Medulla oblongata (tissue), 1 donor: ENCODE measurements at regions not wholly inside any gene's neighbourhood (a gene's known extent, or its start where the extent isn't known, plus 50 kb on each side); places are given as distances from the start of the nearest gene placed in this dataset.
"Not testable (repeated sequence)": the region's sequence is repeated elsewhere in the genome, so short reads cannot be mapped to it uniquely, and the experiment has no call there.

Experiments
- DNase-seq: peaks from one replicate; pipeline ENCODE4 v3.0.0-alpha.2; 2015; ENCODE audit errors: extremely low spot score

DNA sequence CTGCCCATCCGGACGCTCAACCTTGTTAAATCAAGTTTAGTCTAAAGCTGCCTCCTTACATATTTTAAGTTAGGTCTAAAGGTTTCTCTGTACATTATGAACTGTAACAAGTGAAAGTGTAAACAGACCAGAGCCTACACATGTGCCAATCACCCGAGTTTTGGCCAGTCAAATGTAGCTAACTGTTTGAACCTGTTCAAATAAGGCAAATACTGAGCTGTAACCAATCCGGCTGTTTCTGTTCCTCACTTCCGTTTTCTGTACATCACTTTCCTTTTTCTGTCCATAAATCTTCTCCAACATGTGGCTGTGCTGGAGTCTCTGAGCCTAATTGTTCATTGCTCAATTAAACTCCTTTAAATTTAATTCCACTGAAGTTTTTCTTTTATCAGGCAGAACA lies 113.3 kb upstream of the SHISA3 start:
- no peak for DNase-seq

DNA sequence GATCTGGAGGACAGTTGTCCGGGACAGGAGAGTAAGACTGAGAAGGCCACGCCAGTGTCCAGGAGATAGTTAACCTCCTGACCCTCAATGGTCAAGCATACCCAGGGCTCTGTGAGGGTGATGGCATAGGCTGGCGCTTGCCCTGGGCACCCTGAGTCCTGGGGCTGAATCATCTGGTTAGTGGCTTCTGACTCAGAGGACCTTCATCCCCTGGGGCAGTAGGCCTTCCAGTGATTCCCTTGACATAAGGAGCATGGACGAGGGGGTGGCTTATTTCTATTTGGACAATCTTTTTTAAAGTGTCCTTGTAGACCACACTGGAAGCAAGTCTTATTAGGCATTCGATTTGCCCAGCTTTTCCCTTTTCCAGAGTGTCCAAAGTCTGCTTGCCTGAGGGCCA lies 108.4 kb upstream of the SHISA3 start:
- not testable (repeated sequence) for DNase-seq

DNA sequence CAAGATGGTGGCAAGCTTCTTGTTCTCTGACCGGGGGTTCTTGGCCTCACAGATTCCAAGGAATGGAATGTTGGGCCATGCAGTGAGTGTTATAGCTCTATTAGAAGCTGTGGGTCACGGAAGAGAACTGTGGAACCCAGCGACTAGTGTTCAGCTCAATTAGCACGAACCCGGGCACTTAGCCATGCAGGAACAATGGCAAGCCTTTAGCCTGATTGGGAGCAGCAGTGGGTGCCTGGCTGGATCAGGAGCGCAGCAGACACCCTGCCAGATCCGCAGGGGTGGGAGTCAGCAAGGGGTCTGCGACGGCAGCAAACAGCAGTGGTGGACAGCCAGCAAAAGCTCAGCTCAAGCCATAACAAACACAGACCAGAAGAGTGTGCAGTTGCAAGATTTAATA lies 105.1 kb upstream of the SHISA3 start:
- DNase-seq: peak; percentile 49

DNA sequence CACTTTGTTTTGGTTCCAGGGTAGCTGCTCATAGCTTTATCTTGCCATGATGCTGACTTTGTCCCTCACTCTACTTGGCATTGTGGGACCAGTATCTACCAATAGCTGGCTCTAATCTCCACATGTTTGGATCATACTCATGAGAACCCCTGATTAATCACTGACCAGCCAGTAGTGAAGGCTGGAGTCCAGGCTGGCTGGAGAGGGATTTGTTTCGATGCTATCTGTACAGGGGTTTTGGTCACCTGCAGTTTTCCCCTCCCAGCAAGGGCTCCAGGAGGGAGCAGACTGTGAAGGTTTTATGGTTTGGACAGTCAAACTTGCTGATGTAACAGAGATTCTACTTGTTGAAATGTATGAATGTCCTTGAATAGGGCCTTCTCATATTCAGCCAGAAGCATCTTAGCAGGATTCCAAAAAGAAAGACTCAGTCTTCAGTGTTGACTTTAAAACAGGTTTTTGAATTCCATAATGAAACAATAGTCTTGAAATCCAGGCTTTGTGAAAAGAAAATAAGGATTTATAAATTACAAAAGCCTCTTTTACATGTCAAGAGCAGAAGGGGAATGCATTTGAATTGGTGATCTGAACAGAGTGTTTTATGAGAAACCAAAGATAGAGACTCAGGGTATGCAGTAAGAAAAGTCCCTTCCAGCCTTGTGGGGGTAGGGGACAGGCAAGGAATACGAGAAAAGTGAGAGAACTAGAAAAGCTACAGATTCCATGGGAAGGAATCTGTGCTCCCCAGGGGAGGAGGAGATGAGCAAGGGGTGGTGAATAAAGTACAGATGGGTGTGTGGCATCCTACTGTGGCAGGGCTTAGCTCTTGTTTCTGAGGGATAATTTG lies 103.1 kb upstream of the SHISA3 start:
- no peak for DNase-seq

DNA sequence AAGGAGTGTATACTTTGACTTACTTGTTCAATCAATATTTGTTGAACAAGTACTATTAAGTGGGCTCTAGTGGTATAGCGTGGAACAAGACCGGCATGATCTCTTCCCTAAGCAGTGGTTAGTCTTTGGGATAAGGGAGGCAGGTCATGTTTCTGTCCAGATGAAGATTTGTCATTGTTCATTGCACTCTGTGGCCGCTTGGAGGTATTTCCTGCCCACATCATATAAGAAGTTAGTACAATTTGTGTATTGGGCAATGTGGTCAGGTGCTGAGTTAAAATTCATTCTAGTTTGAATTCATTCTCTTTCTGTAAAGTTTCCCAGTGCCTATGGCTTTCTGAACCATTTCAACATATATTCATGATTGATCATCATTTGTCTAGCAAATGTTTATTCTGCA lies 101.1 kb upstream of the SHISA3 start:
- DNase-seq: no peak

DNA sequence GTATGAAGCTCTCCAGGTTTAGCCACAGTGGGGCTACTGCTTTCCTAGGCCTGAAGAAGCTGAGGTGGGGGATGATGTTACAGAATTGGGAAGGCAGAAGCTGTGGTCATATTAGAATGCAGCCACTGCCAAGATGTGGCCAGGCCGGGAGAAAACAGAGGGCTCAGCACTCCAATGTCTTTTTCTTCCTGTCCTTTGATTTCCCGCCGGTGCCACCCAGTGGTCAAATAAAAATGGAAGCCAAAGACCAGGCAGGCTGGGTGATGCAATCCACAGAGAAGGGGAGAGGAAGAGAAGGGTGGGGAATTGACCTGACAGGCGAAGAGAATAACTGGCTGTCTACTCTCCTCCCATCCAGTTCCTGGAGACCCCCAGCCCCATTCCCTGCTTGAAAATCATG lies 94.9 kb upstream of the SHISA3 start:
- peak; percentile 79 for DNase-seq

DNA sequence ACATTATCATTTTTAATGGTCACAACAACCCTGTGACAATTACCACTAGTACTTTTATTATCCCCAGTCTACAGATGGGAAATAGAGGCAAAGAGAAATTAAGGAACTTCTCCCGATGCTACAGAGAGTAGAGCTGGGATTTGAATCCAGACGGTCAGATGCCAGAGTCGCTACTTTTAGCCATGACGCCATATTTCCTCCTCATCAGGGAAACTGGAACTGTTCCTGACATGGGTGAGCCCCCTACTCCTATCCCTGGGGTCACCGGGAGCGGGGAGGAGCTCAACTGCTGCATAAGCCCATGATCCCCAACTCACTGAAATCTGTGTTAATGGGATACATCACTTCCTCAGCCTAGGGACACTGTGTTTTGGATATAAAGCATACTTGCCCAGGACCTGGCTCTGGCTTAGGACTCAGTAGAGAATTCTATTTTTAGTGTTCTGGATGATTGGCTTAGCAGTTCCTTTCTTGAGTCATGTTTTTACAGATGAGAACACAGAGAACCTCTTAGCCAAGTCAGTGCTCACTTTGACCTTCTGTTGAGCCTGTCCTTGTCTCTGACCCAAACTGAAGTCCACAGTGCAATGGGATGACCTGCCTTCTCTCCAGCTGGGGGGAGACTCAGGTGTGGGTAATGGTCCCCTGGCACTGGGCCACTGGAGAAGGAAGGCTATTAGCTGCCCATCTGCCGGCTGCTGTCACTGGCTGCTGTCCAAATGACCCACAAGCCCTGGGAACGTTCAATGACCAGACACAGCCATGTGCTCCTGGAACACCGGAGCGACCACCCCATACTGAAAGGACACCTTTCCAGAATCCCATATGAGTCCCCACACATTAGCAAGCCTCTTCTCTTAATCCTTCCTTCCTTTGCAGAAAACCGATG lies 90.8 kb upstream of the SHISA3 start:
- no peak for DNase-seq

DNA sequence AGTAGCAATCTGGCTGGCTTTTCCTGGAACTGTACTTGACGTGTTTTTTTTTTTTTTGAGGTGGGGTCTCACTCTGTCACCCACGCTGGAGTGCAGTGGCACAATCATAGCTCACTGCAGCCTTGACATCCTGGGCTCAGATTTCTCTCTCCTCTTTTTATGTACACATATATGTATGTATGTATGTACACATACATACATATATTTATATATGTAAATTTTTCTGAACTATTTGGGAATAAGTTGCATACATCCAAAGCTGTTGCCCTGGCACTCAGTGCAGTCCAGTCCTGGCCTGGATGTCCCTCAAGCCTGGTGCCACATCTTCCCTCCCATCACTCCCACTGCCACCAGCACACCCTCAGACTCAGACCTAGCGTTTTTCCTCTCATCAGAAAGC lies 89.0 kb upstream of the SHISA3 start:
- no peak for DNase-seq

DNA sequence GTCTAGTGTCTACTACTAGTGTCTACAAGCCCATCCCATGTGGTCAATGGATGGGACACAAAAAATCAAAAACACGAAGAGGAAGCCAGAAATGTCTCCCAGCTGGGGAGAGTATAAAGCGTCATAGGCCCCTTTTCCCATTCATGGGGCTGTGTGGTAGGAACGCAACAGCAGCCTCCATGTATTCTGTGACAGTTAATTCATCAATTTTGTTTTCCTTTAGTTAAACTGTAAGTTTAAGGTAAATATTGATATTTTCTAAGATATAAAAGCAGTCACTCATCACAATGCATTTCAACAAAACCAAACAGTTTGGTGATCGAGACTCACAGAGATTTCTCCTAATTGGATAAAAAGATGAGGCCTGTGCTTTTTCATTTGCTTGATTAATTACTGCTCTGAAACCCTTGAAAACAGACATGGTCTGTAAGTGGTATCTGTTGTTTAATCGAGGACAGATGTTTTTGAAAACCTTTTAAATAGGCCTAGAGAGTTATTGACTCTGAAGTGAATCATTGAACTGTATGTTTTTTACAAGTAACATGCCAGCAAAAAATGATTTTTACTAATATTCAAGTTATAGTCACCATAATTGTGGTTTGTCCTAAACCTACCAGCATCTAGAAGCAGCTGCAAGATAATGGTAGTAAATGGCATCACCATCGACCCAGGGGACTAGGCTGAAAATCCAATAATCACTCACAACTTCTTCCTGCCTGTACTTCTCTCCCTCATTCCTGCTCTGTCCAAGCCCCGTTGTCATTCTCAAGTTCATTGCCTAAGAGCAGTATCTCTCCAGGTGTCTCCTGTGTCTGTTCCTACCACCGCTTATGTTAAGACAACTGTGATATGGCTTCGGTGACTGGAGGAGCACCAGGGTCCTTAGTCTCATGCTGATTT lies 87.7 kb upstream of the SHISA3 start:
- DNase-seq: no peak

DNA sequence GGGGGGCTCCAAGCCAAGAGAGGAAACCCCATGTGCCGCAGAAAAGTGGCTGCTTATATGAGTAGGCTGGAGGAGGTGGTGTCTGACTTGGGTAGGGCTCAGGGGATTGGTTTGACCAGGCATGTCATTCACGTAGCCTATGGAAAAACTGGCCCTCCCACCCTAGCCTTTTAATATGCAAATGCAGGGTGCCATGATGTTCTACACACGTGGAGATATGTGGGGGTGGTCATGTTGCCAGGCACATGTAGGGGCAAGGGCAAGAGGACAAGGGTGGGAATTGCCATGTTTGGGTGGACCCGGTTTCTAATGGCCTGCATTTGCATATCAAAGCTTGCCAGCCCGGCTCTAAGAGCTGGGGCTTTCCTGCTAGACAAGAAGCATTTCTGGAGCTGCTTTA lies 86.9 kb upstream of the SHISA3 start:
- DNase-seq: no peak

DNA sequence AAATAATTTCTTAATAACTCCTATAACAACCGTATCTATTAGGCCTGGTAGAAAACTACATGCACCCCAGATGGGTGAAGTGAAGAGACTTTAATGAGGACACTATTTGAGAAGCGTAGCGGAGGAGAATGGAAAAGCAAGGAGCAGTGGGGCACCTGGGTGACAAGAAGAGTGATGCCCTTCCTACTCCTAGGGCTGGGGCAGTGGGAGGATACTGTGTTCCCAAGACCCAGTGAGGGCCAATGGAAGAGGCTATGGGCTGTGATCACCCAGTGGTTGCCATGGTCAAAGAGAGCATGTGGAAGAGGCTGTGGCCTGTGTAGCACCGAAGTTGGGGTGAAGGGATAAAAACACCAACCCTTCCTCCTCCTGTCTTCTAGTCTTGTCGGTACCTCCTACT lies 86.5 kb upstream of the SHISA3 start:
- no peak for DNase-seq

DNA sequence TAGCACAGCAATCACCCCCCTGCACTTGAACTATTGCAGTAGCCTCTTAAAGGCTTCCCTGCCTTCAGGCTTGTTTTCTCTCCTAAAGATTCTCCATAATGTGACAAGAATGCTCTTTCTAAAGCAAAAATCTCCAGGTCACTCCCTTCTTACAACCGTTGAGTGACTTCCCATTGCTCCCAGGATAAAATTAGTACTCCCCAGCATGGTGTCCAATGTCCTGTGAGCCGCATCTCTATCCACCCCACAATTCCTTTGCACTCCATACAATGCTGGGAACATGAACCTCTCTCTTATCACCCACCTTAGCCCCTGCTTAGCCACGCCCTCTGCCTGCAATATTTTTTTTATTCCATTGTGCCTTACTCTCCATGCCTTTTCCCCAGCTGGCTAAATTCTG lies 85.7 kb upstream of the SHISA3 start:
- DNase-seq: no peak

DNA sequence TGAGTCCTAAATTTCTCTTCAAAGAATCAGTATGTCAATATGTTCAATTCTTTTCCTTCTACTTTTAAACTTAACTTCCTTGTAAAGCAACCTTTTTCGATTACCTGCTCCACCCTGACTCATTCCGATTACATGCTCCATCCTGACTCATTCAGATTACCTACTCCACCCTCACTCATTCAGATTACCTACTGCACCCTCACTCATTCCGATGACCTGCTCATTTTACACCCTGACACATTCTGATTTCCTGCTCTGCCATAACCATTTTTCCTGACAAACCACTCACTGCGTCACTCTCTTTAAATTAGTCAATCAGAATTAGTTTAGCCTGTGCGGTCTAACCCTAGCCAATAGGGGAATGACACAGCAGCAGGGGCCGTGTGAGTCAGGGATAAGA lies 83.9 kb upstream of the SHISA3 start:
- DNase-seq: not testable (repeated sequence)

DNA sequence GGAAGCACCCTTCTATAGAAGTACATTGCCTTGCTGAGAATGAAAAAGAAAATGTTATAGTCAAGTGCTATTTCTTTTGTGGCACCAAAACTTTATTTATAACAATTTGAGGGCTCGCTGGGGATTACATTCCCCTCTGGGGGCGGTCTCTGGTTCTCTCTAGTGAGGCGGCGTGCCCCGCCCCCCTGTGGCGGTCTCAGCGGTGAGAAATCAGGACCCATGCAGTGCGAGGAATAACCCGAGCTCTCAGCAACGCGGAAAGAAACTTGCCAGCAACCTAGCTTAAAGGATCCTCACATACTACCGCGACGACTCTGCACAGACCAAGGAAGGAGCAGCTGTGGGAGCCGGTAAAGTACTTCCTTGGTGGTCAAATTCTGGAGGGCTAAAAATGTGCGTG lies 83.4 kb upstream of the SHISA3 start:
- DNase-seq: no peak

DNA sequence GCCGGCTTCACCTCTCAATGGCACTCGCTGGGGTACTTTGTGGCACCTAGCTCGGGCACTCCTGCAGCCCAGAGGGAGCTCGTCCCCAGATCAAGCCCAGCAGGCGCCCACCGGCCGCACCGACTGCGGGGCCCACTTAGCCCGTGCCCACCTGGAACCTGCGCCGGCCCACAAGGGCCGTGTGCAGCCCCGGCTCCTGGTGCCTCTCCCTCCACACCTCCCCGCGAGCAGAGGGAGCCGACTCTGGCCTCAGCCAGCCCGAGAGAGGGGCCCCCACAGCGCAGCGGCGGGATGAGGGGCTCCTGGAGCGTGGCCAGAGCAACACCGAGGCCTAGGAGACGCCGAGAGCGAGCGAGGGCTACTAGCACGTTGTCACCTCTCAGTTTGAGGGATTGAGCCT lies 82.1 kb upstream of the SHISA3 start:
- no peak for DNase-seq

DNA sequence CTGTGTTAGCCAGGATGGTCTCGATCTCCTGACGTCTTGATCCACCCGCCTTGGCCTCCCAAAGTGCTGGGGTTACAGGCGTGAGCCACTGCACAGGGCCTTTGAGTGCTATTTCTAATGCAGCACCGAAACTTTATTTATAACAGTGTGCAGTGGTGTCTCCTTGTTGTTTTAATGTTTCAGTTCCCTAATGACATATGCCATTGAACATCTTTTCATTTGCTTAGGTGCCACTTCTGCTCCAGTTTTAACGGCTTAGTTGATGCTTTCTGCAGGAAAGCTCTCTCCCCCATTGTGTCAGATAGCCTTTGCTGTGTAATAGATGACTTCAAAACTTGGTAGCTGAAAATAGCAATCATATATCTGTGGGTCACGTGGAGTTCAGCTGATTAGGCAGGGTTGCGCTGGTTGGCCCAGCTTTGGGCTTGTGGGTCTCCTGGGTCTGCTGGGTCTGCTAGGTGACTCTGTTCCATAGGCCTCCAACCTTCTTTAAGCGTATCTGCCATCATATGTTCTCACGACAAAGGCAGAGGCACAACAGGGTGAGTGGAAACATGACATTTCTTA lies 76.4 kb upstream of the SHISA3 start:
- DNase-seq: no peak

DNA sequence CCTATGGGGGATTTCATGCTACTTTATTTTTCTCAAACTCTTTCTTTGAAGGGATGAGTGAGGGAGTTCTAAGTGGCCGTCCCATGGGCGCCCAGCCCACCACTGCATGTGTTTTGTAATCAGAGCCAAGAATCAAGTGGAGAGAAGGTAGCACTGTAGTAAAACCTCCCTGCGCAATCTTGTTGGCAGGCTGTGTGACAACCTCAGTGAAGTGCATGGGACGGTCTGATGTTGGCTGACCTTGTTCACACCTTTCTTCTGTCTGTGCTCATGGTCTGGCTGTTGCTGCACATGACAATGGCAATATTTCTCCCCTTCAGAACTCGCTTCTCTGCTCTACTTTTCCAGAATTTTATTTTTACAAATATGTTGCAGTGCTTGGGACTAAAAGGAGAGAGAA lies 71.2 kb upstream of the SHISA3 start:
- no peak for DNase-seq

DNA sequence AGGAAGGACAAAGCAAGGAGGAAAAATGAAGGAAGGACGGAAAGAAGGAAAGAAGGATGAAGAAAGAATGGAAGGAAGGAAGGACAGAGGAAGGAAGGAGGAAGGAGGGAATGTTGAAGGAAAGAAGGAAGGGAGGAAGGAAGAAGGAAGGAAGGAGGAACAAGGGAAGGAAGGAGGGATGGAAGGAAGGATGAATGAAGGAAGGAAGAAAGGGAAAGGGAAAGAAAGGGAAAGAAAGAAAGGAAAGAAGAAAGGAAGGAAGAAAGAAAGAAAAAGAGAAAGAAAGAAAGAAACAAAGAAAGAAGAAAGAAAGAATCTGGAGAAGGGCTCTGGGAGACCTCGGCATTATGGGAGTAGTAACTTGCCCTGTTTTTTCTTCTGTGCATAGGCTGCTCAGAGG lies 70.8 kb upstream of the SHISA3 start:
- no peak for DNase-seq

DNA sequence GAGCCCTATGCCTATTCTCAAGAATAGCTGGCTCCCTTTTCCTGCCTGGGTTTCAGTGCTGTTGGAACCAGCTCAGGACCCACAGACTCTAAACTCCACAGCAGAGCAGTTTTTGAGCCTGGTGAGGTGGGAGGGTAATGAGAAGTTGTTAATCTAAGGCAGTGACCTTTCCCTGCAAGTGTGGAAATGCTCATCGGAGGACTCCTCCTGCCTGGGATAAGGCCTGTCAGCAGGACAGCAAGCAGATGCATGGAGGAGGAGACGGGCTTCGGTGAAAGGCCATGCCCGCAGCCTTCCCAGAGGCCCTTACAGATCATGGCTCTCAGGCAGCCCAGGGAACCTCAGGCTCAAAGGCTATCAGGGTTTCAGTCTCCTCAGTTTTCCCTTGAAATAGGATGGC lies 70.0 kb upstream of the SHISA3 start:
- DNase-seq: no peak

DNA sequence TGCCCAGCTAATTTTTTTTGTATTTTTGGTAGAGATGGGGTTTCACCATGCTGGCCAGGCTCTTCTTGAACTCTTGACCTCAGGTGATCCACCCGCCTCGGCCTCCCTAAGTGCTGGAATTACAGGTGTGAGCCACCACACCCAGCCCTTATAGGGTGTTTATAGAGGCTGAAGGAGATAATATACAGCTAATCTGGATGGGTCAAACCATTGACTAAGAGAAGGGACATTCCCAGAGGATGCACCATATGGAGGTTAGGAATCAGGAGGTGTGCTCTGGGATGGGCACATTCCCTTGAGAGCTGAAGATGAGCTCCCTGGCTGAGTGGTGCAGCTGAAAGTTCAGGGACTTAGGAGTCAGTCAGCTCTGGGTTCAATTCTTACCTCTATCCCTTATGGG lies 68.3 kb upstream of the SHISA3 start:
- no peak for DNase-seq

DNA sequence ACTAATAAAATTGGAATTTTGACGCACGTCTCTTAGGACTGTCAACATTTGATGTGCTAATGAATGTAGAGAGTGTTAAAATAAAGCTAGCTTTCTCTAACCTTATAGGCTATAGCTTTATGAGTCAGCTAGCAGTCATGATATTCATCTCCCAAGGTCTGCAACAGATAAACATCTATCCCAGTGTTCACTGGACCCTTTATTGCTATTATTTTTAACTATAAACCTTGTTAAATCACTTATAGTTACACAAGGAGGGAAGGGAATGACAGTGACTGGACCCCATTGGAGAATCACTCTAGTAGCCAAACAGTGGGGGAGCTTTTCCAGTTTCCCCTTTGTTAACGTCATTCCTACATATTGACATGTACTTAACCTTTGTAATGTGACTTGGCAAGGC lies 67.9 kb upstream of the SHISA3 start:
- DNase-seq: no peak
